GM13977 (cell line): ENCODE measurements at regions not wholly inside any gene's neighbourhood (a gene's known extent, or its start where the extent isn't known, plus 50 kb on each side); places are given as distances from the start of the nearest gene placed in this dataset.

ENCODE experiments used
- DNase-seq: peaks from one replicate; pipeline ENCODE4 v3.0.0; 2012; ENCODE audit warnings: low spot score
- in situ Hi-C: fragments of 300-500 bp; cut with MboI; formaldehyde crosslinking; loops from one replicate; pipeline ENCODE4 v1.12.0; 2022; ENCODE audit warnings: low sequenced_read_pairs, low pct_unique_long_range_greater_than_20kb, mixed read lengths, inconsistent platforms; ENCODE audit not compliant: unreplicated experiment
- TF ChIP-seq, protein P1 (sequence below): IDR thresholded peaks from 2 replicates; pipeline ENCODE4 v1.5.1; 2012; ENCODE audit warnings: mild to moderate bottlenecking, control low read depth; ENCODE audit not compliant: insufficient read depth; ENCODE audit errors: extremely low read depth, missing control alignments

DNA sequence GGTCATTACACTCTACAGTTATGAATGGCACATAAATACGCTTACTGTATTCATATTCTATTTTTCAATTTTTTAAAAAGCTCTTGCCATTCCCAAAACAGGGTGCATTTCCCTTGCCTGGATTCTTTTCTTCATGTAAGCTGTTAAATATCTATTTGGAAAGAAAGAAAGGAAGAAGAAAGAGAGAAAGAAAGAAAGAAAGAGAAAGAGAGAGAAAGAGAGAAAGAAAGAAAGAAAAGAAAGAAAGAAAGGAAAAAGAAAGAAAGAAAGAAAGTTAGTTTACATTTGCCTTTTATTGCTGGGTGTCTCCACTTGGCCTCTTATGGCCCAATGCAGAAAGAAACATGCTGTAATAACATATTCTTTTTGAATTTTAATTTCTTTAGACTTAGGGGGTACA lies 165.9 kb upstream of the ATXN1 start:
- in situ Hi-C loops: no loop called here
- no peak for DNase-seq
- TF ChIP-seq, protein P1, sequence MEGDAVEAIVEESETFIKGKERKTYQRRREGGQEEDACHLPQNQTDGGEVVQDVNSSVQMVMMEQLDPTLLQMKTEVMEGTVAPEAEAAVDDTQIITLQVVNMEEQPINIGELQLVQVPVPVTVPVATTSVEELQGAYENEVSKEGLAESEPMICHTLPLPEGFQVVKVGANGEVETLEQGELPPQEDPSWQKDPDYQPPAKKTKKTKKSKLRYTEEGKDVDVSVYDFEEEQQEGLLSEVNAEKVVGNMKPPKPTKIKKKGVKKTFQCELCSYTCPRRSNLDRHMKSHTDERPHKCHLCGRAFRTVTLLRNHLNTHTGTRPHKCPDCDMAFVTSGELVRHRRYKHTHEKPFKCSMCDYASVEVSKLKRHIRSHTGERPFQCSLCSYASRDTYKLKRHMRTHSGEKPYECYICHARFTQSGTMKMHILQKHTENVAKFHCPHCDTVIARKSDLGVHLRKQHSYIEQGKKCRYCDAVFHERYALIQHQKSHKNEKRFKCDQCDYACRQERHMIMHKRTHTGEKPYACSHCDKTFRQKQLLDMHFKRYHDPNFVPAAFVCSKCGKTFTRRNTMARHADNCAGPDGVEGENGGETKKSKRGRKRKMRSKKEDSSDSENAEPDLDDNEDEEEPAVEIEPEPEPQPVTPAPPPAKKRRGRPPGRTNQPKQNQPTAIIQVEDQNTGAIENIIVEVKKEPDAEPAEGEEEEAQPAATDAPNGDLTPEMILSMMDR: no peak

- no peak for DNase-seq
- TF ChIP-seq, protein P1: no peak
- in situ Hi-C loops: no loop called here
Measured at GRCh38 chr6:16925461-16925860, 164.2 kb upstream of the ATXN1 start.

GRCh38 chr6:16922282-16922681 lies 161.0 kb upstream of the ATXN1 start:
- no peak for DNase-seq
- in situ Hi-C loops: no loop called here
- TF ChIP-seq, protein P1: no peak

DNA sequence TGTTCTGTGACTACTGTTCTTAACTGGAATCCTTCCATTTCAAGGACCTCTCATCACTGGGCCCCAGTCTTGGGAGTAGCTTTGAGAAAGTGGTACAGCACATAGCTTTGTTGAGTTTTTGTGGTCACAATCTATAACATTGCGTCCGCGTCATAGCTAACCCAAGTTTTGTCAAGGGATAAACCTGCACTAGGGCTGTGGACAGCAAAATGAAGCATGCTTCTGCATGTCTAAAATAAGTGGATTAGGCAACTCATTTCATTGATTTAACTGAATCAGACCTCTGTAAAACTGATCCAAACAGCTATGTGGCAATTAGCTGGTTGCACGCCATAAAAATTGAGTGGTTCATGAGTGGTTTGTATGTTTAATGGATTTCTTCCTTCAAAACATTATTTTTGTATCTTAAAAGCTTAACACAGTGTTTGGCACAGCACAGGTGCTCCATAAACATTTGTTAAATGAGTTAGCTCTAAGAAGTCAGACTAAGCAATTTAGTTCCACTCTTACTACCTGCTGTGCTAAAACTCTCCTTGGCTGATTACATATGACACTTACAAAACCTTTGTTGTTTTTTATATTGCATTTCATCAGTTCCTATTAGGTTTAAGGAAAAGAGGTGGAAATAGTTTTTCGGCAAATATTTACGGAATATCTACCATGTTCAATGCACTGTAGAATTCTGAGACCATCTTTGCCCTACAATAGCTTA lies 160.3 kb upstream of the ATXN1 start:
- in situ Hi-C loops: no loop called here
- TF ChIP-seq, protein P1: no peak
- DNase-seq: no peak

- TF ChIP-seq, protein P1: no peak
- in situ Hi-C loops: no loop called here
- DNase-seq: no peak
Measured at GRCh38 chr6:16918586-16918985, 157.3 kb upstream of the ATXN1 start.

DNA sequence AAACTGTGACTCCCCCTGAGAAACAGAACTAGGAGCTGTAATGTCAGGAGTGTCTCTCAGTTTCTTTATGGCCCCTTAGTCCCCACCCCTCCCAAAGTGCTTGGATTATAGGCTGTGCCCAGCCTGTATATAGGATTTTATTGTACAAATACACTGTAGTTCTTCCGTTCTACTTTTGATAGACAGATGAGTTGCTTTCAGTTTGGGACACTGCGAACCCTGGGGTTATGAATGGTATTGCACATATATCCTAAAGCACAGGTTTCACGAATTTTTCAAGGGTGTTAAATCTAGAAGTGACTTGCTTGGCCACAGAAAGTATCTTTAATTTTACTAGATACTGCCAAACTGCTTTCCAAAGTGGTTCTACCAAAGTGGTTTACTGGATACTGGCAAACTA lies 152.9 kb upstream of the ATXN1 start:
- in situ Hi-C loops: no loop called here
- TF ChIP-seq, protein P1: no peak
- no peak for DNase-seq

DNA sequence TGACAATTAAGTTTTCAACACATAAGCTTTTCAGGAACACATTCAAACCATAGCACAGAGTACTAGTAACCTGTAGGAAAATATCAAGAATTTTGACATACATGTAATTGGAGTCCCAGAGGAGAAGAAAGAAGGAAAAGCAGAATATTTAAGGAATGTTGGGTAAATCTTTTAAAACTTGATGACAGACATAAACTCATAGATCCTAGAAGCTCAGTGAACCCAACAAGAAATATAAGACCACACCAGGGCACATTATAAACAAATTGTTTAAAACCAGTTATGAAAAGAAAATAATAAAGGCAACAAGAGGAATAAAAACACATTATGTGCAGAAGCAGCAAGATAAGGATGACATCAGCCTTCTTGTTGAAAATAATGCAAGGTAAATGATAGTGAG lies 151.5 kb upstream of the ATXN1 start:
- TF ChIP-seq, protein P1: no peak
- in situ Hi-C loops: no loop called here
- no peak for DNase-seq
